Cerebellar nuclear complex (tissue), 1 donor: ENCODE measurements at regions not wholly inside any gene's neighbourhood (a gene's known extent, or its start where the extent isn't known, plus 50 kb on each side); places are given as distances from the start of the nearest gene placed in this dataset.

ENCODE experiments used
- DNase-seq, 2 experiments: peaks; one replicate each; lab custom pipeline; 2025; lab: John Stamatoyannopoulos, UW

DNA sequence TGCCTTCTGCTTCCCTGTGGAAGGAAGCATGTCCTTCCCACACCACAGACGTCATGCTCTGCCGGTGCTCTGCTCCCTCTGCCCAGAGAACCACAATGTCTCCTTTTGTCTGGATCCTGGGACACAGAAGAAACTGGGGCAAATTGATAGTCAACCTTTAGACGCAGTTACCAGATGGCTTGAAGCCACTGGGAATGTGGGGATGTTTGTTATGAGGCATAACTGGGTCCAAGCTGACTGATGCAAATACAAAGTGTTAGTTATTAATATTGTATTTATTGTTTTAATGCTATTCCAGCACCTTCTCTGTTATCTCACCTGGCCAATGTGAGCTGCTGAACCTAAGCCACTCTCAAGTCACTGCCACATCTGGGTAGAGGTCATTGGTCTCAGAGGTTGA lies 322.2 kb downstream of the SHANK2 start:
- no peak for DNase-seq

DNA sequence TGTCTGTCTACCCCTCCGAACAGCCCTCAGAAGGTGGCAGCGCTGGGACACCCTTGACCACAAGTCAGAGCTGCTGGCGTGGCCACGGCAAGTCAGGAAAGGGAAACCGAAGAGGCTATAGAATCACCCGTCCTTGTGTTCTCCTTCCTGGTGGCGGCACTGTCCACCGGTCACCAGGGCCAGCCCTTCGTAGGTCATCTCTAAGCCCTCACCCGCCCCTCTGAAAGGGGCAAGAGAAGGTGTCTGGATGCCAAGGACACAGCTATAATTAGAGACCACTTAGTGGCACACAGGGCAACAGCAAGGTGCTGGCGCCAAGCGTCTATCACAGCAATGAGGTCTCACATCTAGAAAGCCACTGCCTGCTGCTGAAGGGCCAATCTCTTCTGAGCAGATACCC lies 320.9 kb downstream of the SHANK2 start:
- no peak for DNase-seq

DNA sequence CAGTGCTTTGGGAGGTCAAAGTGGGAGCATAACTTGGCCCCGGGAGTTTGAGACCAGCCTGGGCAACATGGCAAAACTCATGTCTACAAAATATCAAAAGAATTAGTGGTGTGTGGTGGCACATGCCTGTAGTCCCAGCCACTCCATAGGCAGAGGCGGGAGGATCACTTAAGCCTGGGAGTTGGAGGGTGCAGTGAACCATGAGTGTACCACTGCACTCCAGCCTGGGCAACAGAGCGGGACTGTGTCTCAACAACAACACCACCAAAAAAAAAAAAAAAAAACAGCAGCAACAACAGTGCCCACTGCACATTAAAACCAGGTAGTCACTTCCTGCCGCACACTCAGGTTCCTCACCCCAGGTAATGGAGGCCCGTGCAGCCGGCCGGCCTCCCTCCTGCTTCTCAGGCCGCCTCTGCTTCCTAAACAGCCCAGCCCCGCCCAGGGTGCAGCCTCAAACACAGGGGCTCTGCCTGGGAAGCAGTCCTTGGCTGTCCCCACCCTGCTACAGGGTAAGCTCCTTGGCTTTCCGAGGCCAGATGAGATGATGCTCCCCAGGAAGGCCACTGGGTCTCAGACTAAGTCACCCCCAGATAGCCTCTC lies 318.3 kb downstream of the SHANK2 start:
- no peak for DNase-seq

DNA sequence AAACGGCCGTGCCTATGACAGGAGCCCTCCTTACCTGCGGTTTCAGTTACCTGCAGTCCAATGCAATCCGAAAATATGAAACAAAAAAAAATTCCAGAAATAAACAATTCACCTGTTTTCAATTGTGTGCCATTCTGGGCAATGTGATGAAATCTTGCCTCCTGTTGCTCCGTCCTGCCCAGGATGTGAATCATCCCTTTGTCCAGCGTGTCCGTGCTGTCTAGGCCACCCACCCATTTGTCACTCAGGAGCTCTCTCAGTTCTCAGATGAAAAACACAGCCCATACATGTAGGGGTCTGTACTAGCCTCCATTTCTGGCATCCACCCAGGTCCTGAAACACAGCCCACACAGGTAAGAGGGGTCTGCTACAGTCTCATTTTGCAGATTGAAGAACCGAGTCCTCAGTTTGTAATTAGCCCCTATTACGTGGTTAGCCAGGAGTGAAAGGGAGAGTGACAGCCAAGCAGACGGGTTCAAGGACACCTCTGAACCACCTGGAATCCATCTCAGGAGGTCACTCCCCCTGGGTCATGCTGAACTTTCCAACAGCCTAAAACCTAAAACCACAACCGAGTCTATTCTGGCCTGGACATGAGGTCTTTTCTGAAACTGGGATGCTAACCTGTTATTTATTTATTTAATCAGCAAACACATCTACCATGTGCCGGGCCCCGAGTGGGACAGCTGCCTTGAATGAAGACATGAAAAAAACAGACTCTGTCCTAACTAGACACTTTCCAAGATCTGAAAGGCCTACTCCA lies 317.2 kb downstream of the SHANK2 start:
- no peak for DNase-seq

DNA sequence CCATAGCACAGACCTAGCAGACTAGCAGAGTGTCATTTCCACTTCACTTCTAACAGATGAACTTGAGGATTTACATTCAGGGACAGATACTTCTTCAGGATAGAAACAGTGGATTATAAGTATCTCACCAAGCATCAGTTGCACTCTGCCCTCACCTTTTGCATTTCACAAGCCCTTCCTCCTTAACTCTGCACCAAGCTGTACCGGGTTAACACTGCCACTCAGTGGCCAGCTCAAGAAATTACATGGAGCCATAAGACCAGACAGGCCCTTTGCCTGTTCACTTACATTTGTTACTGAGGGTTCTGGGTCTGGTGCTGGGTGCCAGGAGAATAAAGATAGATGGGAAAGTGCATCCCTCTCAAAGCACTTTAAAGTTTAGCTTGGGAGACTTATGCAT lies 309.8 kb downstream of the SHANK2 start:
- no peak for DNase-seq

DNA sequence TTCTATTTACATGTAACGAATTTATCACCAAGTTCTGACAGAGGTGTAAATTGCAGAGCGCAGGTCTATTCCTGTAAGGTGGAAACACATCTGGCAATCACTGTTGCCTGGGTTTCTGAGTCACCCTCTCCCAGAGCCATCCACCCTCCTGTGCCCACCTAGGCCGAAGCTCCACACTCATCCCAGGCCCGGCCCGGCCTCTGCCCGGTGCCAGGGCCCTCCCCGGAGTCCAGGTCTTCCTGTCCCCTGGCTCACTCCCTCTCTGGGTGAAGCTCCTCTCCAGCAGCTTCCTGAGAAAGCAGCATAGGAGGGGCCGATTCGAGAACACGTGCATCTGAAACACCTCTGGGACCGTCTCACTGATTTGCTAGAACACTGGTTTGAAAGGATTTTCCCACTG lies 308.2 kb downstream of the SHANK2 start:
- DNase-seq = no peak

DNA sequence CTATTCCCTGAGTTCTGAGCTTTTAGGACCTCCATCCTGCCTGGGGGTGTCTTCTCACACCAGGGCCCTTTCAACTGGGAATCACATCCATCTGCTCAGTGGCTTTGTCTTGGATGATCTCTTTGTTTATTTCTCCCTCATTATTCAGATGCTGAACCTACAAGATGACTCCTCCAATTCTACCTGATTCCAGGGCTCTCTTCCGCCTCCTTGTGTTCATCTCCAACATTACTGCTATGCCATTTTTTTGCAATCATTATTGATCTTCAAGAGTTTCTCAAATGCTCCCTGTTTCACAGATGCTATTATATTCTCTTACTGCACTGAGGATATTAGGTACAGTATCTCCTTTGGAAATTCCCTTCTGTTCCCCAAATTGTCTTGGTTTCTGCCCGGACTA lies 307.7 kb downstream of the SHANK2 start:
- no peak for DNase-seq

DNA sequence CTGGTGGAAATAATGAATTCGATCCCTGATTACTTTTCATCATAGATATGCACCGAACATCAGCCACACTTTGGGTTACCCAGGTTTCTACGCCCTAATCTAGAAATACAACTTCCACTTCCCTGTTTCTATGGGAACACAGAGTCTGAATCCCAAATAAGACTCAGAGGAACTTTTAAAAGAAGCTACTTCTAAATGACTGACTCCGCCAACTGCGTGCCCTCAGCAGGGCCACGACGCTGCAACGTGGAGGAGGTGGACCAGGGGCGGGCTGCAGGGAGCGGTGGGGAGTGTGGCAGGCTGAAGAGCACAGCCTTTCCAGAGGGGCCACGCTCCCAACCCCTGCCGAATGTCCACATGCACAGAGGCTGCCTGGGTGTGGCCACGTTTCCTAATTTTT lies 304.0 kb downstream of the SHANK2 start:
- no peak for DNase-seq

DNA sequence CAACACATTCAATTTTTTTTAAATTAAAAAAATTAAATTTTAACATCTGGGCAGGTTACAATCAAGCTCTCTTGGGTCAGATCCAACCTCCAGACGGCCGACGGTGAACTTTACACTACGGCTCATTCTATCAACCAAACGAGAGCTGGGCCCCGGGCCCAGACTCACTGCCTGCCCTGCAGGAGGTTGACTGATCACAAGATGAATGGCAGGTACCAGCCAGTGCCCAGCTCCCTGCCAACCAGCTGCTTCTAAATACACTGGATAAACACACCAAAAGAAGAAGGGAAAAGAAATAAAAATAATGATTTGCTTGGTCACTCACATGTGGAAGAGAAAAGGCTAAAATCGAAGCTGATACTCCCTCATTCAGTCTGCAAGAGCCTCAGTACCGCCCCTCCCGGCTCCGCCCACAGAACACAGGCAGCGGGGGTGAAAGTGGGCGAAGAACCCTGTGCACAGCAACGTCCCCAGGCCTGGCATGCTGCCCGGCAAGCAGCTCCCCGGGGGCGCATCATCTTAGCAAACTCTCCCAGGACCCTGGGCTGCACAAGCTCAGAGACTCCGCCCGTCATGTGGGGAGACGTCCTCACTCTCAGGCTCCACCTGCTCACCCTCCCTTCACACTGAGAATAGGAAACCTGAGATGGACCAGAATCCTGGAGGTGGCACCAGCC lies 303.4 kb downstream of the SHANK2 start:
- no peak for DNase-seq

DNA sequence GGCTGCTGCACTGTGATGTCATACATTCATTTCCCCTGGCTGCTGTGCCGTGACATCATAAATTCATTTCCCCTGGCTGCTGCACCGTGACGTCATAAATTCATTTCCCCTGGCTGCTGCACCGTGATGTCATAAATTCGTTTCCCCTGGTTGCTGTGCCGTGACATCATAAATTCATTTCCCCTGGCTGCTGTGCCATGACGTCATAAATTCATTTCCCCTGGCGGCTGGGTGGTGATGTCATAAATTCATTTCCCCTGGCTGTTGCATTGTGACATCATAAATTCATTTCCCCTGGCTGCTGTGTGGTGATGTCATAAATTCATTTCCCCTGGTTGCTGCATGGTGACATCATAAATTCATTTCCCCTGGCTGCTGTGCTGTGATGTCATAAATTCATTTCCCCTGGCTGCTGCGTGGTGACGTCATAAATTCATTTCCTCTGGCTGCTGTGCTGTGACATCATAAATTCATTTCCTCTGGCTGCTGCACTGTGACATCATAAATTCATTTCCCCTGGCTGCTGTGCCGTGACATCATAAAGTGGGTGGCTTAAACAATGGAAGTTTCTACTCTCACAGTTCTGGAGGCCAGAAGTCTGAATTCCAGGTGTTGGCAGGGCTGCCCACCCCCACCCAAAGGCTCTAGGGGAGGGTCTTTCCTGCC lies 301.1 kb downstream of the SHANK2 start:
- no peak for DNase-seq

DNA sequence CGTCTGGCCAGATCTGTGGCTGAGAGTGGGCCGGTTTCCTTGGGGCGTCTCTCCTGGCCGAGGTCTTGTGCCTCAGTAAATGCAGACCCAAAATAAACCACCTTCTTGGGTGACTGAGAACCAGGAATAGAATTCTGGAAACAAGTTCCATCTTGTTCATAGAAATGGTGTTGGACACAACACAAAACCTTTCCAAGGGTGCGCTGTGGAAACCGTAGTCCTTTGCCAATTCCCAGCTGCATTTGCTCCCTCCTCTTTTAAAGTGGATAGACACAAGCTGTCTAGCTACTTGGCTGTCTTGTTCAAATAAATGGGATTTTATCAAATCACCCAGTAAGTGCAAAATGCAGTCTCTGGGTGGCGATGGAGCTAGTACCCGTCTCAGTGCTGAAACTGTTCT lies 300.2 kb downstream of the SHANK2 start:
- no peak for DNase-seq

DNA sequence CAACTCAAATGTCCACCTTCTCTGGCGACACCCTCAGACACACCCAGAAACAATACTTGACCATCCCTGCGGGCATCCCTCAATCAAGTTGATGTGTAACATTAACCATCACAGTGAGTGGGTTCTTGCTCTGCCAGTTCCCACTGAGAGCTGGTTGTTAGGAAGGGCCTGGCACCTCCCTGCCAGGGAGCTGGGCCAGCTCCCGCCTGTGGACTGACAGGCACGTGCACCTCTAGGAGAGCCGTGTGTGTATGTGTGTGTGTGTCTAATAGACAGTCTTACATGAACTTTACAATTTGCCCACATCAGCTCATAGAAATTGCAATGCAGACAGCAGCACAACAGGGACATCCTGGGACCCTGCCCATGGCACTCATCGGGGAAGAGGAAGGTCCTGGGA lies 298.7 kb downstream of the SHANK2 start:
- DNase-seq = no peak

DNA sequence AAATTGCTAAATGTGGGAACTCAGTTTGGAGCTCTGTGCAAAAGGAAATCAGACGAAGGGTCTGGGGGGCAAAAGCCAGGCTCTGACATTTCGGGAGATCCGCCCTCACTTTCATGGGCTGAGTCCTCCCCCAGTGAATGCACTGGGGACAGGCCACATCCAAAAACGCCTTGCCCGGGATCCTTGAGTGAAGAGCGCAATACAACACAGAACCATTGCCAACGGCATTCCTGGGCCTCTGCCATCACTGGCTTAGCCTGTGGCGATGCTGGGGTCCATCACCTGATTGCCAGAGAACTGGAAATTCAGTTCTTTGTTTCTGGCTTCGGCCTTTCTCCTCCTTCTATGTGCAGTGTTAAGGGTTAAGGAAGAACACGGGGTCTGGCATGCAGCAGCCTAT lies 297.9 kb downstream of the SHANK2 start:
- DNase-seq = no peak
